ENCODE measurements at regions not wholly inside any gene's neighbourhood (a gene's known extent, or its start where the extent isn't known, plus 50 kb on each side); places are given as distances from the start of the nearest gene placed in this dataset.

- no peak for DNase-seq (ENCODE audit: low read depth in 2 of 2)
Measured at GRCh38 chr13:22226086-22226485, 555.2 kb downstream of the FGF9 start.

- no peak for DNase-seq (ENCODE audit: low read depth in 2 of 2)
Measured at GRCh38 chr13:22227895-22228294, 557.0 kb downstream of the FGF9 start.

GRCh38 chr13:22229916-22230315 lies 559.0 kb downstream of the FGF9 start:
- no peak for DNase-seq (ENCODE audit: low read depth in 2 of 2)

- DNase-seq (ENCODE audit: low read depth in 2 of 2), result no peak
Measured at GRCh38 chr13:22232186-22232585, 561.3 kb downstream of the FGF9 start.

- DNase-seq (ENCODE audit: low read depth in 2 of 2), result no peak
Measured at GRCh38 chr13:22235285-22235949, 564.5 kb downstream of the FGF9 start.

GRCh38 chr13:22235950-22236290 lies 565.0 kb downstream of the FGF9 start:
- no peak for DNase-seq (ENCODE audit: low read depth in 2 of 2)

GRCh38 chr13:22238269-22238668 lies 567.4 kb downstream of the FGF9 start:
- DNase-seq (ENCODE audit: low read depth in 2 of 2), result no peak

GRCh38 chr13:22240716-22241115 lies 569.8 kb downstream of the FGF9 start:
- DNase-seq (ENCODE audit: low read depth in 2 of 2), result no peak

- no peak for DNase-seq (ENCODE audit: low read depth in 2 of 2)
Measured at GRCh38 chr13:22243469-22244163, 572.7 kb downstream of the FGF9 start.

- DNase-seq (ENCODE audit: low read depth in 2 of 2), result no peak
Measured at GRCh38 chr13:22252281-22252830, 581.5 kb downstream of the FGF9 start.

GRCh38 chr13:22253107-22253506 lies 582.2 kb downstream of the FGF9 start:
- DNase-seq (ENCODE audit: low read depth in 2 of 2), result no peak

- no peak for DNase-seq (ENCODE audit: low read depth in 2 of 2)
Measured at GRCh38 chr13:22256111-22256639, 585.3 kb downstream of the FGF9 start.

- no peak for DNase-seq (ENCODE audit: low read depth in 2 of 2)
Measured at GRCh38 chr13:22262001-22262885, 591.4 kb downstream of the FGF9 start.

GRCh38 chr13:22263185-22263584 lies 592.3 kb downstream of the FGF9 start:
- no peak for DNase-seq (ENCODE audit: low read depth in 2 of 2)

- DNase-seq (ENCODE audit: low read depth in 2 of 2), result no peak
Measured at GRCh38 chr13:22265563-22265962, 594.7 kb downstream of the FGF9 start.

GRCh38 chr13:22270881-22271280 lies 600.0 kb downstream of the FGF9 start:
- no peak for DNase-seq (ENCODE audit: low read depth in 2 of 2)

- no peak for DNase-seq (ENCODE audit: low read depth in 2 of 2)
Measured at GRCh38 chr13:22271903-22272302, 601.0 kb downstream of the FGF9 start.

GRCh38 chr13:22275393-22275792 lies 604.5 kb downstream of the FGF9 start:
- DNase-seq (ENCODE audit: low read depth in 2 of 2), result no peak

- no peak for DNase-seq (ENCODE audit: low read depth in 2 of 2)
Measured at GRCh38 chr13:22276616-22277015, 605.7 kb downstream of the FGF9 start.

GRCh38 chr13:22278336-22278929 lies 607.6 kb downstream of the FGF9 start:
- DNase-seq (ENCODE audit: low read depth in 2 of 2), result peak; percentile 29 to 31

- DNase-seq (ENCODE audit: low read depth in 2 of 2), result no peak
Measured at GRCh38 chr13:22285867-22286266, 615.0 kb downstream of the FGF9 start.

- no peak for DNase-seq (ENCODE audit: low read depth in 2 of 2)
Measured at GRCh38 chr13:22286338-22286737, 615.5 kb downstream of the FGF9 start.
